T-helper 2 cell treated with Interferon-gamma antibody and Interleukin-4, amounts not matched to agents 100 ng/mL and 5 ng/mL, for 36 hours (primary cell): ENCODE measurements at regions not wholly inside any gene's neighbourhood (a gene's known extent, or its start where the extent isn't known, plus 50 kb on each side); places are given as distances from the start of the nearest gene placed in this dataset.

Experiments
- intact Hi-C: fragments of 100-400 bp; cut with micrococcal nuclease; formaldehyde crosslinking; loops from one replicate; pipeline ENCODE4 v1.15.1; 2023

DNA sequence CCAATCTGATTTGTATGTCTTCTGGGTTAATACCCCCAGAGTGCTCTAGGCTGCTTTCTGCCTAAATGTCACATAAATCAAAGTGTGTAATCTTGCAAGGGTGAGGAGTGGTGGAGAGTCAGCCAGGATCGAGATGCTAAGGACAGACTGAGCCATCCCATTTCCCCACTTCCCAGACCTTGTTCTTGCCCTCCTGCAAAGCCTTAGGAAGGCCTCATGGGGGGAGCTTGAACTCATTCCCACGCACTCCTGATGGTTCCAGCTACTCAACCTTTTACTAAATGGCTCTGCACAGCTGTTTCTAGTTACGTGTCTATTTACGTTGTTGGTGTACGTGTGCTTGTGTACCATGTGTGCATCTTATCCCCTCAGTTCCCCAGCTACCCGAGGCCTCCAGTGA is 423.6 kb upstream of the TNP1 start:
- intact Hi-C loops: no loop called here

DNA sequence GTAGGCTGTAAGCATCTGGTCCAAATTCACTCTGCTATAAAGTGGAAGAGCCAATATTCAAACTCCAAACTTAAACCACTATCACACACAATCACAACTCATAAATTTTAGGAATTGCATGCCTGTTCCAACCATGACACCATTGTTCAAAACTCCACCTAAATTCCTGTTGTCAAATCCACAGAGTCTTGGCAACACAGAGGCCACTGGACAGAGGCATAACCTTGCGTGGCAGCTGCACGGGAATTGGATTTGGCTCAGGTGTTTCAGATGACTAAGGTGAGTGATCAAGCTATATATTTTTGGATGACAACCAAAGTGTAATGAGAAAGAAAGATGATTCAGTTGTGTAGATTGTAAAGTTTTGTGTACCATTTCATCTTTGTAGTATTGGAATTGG is 422.7 kb upstream of the TNP1 start:
- intact Hi-C loops: no loop called here

DNA sequence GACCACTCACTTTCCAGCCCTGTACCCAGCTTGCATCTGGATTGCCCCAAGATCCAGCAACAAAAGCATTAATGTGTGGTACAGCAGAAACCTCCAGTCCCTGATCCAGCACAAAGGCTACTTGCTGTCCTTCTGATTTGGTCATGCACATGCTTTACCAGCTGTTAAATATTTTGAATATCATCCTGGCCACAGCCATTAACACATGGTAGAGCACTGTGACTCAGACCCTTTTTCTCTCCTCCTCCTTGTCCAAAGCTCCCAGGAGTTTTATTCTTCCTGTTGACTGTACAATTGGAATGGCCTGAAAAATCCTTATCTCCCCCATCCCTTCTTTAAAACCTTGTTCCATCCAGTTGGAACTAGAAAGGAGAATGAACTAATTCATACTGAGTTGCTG is 419.7 kb upstream of the TNP1 start:
- intact Hi-C loops: no loop called here

DNA sequence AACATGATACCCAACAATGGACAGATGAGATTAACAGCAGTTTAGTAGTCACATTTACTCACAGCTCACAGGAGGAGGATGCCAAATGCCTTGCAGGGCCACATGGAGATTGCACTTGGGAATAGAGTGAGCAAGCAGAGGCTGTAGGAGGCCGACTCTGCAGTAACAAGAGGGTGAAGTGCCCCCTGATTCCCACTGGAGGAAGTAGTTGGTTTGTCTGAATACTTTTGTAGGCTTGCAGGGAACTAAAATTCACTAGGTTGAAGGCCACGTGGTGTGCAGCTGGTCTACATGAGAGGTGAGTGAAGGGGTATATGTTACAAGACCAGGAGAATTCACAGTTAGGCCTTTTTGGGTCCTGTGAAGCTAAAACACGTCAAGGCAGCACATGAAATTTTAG is 419.3 kb upstream of the TNP1 start:
- intact Hi-C loops: no loop called here

DNA sequence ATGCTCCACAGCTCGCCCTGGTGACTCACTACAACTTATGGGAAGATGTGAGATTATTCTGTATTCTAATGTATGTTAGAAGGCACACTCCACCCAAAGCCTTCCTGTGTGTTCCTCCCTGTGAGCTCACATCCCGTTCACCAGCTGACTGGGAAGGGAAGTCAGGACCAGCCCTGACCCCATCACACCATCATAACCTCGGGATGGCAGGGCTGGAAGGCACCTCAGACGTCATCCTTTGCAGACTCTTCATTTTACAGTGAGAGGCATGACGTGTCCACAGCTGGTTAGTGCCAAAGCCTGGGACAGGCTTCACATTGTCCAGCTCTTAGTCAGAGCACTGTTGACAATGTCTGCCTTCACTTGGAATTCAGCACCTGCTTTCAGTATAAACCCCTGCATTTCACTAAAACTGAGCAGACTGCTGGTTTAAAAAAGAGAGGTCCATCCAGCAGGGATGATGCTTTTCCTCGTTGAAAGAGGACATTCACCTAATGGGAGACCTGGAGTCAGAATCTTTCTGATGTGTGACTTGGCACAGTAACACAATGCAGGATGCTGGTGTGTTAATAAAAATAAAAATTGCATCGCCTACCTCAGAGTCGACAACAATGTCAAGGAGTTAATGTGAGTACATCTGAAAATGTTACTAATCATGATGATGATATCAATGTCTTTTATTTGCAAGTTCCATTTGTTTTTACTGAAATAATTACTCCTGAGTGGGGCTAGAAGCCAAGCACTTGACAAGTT is 418.0 kb upstream of the TNP1 start:
- intact Hi-C loops: no loop called here

DNA sequence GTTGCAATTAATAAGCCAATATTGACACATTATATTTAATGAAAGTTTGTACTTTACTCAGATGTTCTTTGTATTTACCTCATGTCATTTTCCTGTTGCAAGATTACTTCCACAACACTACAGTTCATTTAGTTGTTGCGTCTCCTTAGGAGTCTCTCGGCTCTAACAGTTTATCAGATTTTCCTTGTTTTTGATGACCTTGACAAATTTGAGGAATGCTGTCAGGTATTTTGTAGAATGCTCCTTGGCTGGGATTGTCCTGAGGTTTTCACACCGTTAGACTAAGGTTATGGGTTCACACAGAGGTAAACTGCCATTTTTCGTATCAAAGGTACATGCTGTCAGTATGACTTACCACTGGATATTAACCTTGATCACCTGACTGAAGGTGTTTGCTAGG is 416.6 kb upstream of the TNP1 start:
- intact Hi-C loops: no loop called here

DNA sequence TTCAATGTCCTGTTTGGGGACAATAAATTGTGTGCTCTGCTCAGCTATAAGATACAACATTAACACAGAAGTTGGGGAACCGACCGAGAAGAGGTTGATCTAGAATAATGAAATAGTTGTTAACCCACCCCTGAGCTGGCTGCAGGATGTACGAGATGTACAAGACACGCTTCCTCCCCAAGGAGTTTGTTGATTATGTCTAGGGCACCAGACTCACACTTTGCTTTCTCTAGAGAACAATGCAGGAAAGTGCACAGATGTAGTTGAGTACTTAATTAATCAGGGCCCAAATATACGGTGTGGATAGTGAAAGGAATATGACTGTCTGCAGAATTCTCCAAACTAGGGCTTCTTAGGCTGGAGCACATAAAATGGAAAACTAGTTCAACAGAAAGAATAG is 415.2 kb upstream of the TNP1 start:
- intact Hi-C loops: no loop called here

DNA sequence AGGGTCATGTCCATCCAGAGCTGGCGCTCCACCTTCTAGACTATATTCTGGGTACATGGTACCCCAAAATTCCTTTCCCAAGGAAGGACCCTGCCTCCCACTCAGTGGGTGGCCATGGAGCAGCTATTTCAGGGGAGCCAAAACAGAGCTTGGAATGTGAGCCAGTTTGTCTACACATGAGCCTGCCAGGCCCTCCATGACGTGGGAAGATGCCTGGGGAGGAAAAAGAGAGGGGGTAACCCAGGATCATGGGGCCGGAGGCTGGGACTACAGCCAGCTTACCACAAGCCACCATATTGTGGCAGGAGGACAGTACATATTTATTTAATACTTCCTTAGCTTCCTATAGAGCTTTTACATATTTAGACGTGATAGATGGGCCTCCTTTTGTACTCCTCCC is 414.7 kb upstream of the TNP1 start:
- intact Hi-C loops: no loop called here

DNA sequence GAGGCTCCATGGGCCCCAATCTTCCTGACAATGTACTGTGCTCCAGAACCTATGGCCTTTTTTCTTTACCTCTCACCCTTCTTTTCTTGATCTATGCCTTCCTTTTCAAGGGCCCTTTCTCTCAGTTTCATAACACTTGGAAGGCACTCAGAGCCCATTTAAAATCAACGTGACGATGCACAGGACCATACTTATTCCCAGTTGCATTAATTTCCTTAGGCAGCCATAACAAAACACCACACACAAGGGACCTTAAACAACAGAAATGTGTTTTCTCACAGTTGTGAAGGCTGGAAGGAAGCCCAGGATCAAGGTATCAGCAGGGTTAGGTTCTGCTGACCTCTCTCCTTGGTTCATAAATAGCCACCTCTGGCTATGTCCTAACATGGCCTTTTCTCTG is 414.0 kb upstream of the TNP1 start:
- intact Hi-C loops: no loop called here

DNA sequence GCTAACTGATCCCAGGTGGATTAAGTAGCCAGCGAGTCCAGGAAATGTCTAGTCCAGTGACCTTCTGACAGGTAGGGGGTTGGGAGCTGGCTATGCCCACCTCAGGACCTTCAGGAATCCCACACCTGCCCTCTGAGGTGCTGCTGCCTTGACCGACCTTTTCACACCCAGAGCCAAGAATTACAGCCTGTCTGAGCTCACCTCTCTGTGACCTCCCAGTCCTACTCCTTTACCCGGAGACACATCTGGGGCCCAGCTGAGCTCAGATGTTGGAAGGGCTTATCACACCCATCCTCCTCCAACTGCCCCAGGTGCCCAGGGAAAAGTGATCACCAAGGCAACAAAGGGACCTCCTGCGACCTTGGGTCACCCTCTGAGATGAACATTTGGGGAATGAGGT is 413.3 kb upstream of the TNP1 start:
- intact Hi-C loops: no loop called here

DNA sequence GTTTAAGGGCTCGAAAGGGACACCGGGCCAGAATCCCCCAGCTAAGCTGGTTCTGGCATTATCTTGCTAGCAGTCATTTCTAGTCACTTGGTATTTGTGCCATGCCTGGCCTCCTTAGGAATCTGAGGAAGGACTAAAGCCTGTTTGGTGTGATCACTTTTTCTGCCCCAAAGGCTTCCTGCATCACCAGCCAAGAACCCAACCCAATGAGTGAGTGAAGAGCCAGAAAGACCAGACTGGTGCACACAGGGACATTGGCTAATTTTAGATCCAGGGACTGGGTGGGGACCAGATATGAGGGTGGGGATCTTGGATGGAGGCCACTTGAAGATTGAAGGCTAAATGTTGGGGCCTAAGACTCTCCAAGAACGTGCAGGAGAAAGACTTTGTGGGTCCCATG is 411.9 kb upstream of the TNP1 start:
- intact Hi-C loops: no loop called here

DNA sequence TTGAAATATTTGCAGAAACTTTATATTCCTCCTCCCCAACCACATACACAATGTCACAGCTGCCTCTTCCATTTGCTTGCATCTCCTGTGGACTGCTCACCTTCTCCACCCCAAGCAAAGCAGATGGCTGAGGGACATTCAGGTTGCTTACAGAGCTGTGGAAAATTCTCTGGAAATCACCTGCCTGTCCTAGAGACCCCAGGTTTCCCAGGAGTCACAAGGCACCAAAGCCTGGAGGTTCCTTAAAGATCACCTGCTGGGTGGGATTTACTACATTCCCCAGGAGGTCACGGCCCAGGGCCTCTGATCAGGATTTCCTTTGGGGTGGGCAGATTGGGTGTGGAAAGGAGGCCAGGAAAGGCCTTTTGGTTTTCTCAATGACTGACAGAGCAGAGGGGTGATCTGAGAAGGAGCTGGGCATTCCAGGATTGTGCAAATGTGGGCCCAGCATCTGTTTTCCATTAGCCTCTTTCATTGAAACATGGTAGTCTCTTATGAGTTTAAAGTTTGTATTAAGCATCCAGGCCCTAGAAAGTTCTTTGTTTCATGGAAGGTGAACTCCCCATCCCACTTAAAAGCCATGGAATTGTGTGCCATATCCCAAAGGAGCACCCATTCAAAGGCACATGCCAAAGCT is 410.7 kb upstream of the TNP1 start:
- intact Hi-C loops: no loop called here

DNA sequence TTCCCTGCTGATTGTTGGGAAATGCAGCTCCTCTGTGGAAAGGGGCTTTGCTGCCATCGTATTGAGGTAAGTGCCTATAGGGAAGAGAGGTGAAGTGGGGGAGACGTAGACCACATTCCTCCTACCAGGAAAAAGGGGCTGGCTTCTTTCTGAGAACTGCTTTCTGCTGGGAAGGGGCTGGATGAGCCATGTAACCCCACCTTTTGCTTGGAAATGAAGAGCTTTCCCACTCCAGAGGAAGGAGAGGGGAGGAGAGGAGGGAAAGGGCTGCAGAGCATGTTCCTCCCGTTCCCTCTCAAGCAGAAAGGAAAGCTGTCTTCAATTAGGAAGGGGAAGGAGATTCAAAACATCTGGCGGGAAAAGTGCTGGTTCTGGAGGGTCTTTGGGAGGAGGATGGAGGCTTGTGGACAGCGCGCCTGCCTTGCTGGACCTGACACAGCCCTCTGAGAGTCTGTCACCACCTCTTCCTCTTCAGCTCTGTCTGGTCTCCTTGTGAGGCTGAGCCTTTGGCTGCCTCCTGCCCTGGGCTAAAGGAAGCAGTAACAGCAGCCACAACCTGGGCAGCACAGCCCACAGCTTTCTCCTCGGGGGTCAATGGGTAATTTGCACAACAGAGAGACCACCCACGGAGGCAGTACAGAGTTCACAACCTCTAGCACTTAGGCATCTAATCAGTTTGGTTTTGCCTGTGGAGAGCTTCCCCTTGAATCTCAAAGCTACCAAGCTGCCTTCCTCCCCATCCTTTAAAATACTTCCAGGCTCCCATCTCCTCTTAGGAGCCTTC is 410.0 kb upstream of the TNP1 start:
- intact Hi-C loops: no loop called here

DNA sequence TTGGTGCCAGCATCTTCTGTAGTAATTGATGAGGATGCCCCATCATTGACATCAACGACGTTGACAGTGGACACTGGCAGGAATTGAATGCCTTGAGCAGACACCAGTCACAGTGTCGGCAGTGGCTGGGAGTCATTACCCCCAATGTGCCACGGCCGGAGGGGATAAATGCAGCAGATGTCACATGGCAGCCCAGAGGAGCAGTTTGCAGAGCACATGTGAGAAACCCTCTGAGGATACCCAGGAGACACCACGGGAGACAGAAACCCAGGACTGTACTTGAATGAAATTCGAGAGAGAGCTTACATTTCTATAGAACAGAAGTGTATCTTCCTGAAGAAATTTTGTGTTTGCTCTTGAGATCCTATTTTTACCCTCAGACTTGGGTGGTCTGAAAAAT is 409.1 kb upstream of the TNP1 start:
- intact Hi-C loops: no loop called here

DNA sequence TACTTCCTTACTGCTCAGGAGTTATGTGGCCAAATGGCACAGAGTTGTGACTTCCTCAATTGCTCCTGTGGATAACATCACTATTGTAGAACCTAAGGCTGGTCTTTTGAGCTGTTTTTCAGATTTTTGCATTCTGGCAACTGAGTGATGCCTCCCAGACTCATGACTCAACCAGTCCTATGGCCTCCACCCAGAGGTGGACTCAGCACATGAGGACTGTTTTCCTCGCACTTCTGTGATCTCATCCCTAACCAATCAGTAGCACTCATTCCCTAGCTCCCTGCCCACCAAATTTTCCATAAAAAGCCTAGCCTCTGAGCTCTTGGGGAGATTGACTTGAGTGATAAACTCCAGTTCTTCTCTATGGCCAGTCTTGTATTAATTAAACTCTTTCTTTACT is 407.9 kb upstream of the TNP1 start:
- intact Hi-C loops: no loop called here

DNA sequence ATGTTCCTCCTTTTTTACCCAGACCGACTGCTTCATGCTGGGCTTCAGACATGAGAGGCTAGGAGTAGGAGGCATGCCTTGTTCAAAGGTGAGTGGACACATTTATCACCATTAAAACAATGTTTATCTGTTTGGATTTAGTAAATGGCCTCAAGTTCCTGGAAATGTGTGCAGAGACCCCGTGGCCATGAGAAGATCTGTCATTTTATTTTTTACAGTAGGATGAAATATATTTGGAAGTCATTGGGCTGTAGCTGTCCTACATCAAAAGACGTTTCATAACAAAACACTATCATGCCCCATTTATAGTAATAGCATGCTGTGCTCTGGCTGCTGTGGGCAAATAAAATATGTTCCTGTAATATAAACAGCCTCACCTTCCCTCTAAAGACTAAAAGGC is 403.9 kb upstream of the TNP1 start:
- intact Hi-C loops: no loop called here

DNA sequence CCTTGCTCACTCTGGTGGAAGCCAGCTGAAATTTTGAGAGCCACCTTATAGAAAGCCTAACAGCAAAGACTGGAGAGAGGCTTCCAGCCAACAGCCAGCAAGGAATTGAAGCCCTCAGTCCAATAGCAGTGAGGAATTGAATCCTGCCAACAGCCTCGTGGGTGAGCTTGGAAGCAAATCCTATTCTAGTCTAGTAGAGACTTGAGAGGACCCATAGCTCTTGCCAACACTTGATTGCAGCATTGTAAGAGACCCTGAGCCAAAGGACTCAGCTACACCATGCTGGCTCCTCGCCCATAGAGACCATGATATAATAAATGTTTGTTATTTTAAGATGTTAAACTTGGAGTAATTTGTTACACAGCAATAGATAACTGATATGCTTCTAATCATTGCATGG is 403.0 kb upstream of the TNP1 start:
- intact Hi-C loops: no loop called here

DNA sequence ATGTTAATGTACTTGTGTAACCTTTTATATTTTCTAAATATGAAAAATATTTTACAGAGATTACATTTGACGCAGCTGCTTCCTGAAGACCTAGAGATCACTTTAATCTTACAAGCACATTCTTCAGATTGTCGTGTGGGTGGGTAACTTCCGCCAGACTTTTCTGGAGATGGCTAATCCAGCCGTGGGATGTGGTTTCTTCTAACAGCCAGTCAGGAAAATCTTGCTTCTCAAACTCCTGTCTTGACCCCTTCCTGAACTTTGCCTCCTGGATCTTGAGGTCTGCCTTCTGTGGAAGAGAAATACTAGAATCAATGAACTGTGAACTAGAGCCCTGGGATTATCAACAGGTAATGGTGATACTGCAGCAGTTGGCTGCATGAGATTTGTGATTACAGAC is 401.6 kb upstream of the TNP1 start:
- intact Hi-C loops: no loop called here

DNA sequence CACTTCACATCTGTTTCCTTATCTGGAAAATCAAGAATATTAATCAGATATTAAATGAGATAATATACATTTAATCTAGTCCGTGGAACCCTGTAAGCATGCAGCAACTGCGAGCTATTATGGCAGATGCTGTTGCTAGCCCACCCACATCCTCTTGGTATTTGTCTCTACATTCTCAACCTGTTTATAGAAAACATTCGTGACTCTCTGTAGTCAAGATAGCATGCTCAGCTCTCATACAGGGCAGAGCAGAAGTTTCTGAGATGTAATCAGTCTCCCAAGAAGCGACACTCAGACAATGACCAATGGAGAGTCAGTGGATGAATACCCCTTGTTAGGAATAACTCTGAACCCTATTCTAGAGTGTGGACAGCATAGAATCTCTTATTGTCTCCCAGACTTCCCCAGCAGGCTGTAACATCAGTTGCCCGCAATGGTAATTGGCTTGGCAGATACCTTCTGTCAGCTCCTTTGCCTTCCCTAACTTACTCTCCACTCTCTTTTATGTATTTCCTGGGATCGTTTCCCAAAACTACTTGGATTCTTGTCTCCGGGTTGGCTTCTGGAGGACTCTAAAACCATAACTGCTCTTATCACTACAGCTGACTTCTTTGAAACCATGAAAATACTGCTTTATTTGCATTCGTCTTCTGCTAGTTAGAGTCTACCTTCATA is 400.7 kb upstream of the TNP1 start:
- intact Hi-C loops: no loop called here

DNA sequence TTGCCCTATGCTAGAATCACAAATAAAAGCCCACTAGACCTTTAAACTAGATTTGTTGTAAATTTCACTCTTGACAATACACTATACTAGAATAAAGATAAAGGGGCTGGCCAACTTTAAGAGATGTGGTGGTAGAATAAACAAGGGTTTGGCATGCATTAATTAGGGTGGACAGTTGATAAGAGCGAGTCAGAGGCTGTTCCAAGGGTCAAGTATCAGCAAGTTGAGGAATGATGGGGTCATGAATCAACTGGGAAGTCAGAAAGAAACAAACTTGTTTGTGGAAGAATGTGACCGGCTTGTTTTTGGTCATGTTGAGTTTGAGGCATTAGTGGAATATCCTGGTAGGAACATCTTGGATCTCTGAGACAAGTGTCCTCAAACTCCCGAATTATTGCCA is 398.3 kb upstream of the TNP1 start:
- intact Hi-C loops: no loop called here

DNA sequence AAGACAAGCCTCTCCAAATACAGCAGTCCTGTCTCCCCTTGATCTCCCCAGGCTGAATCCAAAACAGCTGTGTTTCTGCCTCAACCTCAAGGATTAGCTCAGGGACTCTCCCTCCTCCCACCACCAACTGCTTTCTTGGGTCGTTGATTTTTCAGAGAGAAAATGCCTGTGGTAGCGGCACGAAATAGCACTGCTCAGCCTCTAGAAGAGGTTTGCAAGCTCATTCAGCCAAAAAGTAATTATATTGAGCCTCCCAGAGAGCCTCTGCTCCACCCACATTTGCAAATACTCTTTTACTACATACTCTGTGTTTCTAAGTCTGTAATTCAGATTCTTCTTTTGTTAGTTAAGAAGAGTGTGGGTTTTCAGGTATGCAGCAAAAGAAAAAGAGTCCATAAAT is 396.4 kb upstream of the TNP1 start:
- intact Hi-C loops: no loop called here

DNA sequence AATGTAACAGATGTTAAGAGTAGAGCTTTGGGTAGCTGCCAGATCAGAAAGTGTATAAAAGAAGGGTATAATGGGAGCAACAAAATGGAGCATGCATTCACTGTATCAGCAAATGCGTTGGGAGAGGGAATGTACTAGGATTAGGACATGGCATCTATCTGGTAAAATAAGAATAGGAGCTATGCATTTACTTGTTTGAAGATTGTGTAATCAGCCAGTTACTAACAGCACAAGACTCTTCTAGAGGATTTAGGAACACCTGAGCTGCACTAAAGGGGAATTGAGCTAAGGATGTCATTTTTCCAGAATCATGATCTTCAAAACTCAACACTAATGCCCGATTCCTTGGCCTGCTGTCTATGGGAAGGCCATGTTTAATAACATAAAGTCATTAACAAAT is 394.2 kb upstream of the TNP1 start:
- intact Hi-C loops: no loop called here
